Fibroblast of pulmonary artery (primary cell): ENCODE measurements at regions not wholly inside any gene's neighbourhood (a gene's known extent, or its start where the extent isn't known, plus 50 kb on each side); places are given as distances from the start of the nearest gene placed in this dataset.

Experiments used
- DNase-seq: peaks from one replicate; pipeline ENCODE4 v3.0.0-alpha.2; 2010; ENCODE audit warnings: low read depth
- H3K4me3 ChIP-seq: replicated peaks from 2 replicates; pipeline ENCODE4 v1.5.1; 2011; ENCODE audit warnings: low read depth, mild to moderate bottlenecking, control low read depth, low read length, moderate library complexity
- TF ChIP-seq, protein P1 (sequence below): IDR thresholded peaks from 2 replicates; pipeline ENCODE4 v1.5.1; 2011; ENCODE audit warnings: mild to moderate bottlenecking, control low read depth, low read length, inconsistent platforms; ENCODE audit errors: missing control alignments

DNA sequence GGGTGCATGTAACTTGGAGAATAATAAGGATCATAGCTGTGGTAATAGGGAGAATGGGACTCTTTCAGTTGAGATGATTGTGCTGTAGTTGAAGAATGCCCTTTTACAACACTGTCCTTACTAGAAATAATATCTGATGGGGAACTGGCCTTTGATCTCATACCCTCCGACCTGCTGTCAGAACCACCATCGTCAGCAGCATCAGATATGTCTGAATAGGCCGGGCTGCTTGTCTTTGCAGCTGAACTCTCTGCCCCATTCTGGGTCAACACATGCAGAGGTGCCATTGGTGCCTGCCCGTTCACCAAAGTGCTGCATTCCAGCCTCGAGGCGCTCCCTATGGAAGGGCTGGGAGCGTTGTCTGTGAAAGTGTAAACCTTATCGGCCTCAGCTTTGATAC, 99.1 kb downstream of the ZNF608 start:
- no peak for DNase-seq
- no peak overlapping the region for H3K4me3 ChIP-seq
- TF ChIP-seq, protein P1, sequence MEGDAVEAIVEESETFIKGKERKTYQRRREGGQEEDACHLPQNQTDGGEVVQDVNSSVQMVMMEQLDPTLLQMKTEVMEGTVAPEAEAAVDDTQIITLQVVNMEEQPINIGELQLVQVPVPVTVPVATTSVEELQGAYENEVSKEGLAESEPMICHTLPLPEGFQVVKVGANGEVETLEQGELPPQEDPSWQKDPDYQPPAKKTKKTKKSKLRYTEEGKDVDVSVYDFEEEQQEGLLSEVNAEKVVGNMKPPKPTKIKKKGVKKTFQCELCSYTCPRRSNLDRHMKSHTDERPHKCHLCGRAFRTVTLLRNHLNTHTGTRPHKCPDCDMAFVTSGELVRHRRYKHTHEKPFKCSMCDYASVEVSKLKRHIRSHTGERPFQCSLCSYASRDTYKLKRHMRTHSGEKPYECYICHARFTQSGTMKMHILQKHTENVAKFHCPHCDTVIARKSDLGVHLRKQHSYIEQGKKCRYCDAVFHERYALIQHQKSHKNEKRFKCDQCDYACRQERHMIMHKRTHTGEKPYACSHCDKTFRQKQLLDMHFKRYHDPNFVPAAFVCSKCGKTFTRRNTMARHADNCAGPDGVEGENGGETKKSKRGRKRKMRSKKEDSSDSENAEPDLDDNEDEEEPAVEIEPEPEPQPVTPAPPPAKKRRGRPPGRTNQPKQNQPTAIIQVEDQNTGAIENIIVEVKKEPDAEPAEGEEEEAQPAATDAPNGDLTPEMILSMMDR = no peak

DNA sequence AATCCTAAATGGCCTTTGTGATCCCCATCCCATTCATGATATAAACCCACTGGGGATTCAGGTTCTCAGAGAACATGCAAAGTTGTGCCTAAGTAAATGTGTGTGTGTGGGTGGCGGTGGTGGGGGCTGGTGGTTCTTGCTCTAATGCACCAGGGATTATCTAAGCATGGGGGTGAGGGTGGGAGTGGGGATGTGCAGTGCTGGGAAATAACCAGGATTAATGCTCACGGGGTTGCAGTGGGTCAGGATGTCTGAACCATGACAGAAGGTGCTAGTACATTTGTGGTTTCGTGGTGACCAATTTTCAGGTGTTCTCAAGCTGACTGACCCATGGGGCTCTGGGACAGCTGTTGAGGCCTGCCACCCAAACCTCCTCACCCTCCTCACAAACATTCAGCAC, 101.0 kb downstream of the ZNF608 start:
- TF ChIP-seq, protein P1 = no peak
- no peak overlapping the region for H3K4me3 ChIP-seq

DNA sequence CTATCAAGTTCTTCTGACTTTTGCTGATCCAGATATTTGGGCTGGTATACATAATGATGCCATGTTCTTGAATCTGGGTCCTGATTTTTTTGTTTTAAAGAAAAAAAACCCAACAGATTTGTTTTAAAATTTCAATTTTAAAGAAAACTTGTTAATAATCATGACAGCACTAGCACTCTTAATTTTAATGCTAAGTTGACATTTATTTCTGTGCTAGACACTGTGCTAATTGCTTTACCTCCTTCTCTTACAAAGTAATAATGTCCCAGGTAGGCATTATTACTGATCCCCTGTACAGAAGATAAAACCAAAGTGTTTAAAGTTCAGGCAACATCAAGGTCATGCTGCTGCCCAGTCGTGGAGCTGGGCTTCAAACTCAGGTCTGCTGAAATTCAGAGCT, 101.9 kb downstream of the ZNF608 start:
- TF ChIP-seq, protein P1 = no peak
- DNase-seq = no peak
- H3K4me3 ChIP-seq = no peak overlapping the region

More for the DNA sequence above, 101.0 kb downstream of the ZNF608 start:
- DNase-seq = no peak

DNA sequence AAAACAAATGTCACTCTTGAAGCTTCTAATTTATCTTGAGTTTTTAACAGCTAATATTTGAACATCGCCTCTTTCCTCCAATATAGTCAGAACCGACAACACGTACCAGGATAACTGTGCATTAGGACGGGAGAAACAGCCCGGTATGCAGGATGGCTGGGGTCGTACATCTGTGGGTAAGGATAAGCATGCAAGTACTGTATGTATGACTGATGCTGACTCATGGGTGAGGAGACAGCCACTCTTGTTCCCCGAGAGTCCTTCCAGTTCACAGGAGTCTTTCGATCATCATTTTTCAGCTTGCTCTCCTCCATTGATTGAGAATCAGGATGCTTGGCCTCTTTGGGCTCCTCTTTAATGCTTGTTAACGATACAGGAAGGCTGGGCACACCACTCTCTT, 102.3 kb downstream of the ZNF608 start:
- TF ChIP-seq, protein P1 = no peak
- no peak overlapping the region for H3K4me3 ChIP-seq
- no peak for DNase-seq

DNA sequence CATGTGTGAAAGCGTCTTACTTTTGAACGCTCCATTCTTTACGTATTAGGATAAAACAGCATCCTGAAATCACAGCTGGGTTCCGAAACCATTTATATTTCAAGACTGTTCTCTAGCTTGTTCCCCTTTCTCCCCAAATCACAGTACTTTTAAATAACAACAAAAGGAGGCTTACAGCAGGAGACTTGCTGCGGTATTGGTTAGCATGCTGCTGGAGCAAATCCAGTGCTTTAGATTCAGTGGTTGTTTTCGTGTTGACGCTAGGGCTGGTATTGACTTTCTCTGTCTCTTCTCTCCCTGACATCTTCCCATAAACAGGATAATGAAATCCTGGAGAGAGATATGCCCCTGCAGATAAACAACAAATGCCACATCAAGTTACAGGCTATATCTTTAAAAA, 103.1 kb downstream of the ZNF608 start:
- no peak overlapping the region for H3K4me3 ChIP-seq
- TF ChIP-seq, protein P1 = no peak
- no peak for DNase-seq

DNA sequence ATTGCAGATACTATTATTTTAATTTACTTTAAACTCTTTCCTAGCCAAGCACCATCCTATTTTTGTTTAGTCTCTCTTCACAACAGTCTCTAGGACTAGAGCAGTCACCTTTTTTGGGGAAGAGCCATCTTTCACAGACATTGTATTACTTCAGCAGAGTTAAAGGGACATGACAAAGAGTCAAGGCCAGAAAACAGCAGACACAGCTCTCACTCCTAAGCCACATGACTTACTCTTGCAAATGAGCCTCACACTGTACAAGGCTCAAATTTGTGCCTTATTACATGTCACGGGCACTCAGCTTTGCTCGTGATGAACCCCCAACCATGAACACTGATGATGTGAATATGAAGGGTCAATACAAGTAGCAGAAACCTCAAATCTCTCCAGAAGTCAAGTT, 104.3 kb downstream of the ZNF608 start:
- TF ChIP-seq, protein P1 = no peak
- no peak for DNase-seq
- H3K4me3 ChIP-seq = no peak overlapping the region

DNA sequence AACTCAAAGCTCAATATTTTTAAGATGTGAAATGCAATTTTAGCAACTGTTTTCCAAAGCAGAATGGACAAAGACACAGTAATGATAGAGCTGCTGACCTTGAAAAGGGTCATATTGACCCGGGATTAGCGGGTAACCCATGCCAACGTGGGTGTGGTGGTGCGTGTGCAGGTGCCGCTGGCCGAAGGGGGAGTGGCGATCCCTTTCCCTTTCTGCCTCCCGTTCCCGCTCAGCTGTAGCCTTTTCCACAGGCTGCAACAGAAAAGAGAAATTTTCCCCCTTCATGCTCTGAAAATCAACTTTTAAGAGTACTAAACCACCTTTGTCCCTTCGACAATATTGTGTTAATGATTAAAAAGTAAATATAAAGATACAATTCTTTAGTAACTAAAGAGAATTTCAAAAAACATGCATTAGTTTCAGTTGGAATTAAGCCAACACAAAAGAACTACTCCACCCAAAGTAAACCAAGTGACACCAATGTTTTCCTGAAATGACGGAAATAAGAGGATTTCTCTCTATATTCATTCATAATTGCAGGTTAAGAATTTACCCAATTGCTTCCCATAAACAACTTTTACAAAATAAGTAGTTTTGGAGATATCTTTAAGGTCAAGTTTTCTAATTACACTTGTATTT, 105.2 kb downstream of the ZNF608 start:
- no peak overlapping the region for H3K4me3 ChIP-seq
- DNase-seq = no peak
- TF ChIP-seq, protein P1 = no peak
